ENCODE measurements at regions not wholly inside any gene's neighbourhood (a gene's known extent, or its start where the extent isn't known, plus 50 kb on each side); places are given as distances from the start of the nearest gene placed in this dataset.

DNA sequence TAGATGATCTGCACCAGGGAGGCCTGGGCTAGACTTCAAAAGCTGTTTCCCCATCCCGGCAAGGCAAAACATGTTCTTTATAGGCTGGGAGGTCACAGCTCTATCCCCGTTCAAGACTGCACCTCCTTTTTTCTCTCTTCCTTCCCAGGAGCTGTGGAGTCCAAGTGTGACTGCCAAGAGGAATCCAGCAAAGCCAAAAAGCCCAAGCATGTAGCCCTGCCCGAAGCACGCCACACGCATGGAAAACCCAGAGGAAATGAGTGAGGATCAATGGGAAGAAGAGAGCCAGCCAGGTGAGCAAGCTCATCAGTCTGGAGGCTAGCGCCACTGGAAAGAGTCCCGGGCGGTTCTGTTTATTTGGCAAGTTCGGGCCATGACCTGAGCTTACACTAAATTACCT is 240.4 kb downstream of the PRL start:
- Histone ChIP-seq H3K4me2 (ENCODE audit: unreplicated experiment) (no peak overlapping the region), H3F3A (ENCODE audit: insufficient read depth) (no peaks in the 10 kb centered on the region), H3K79me2 (ENCODE audit: insufficient read depth) (no peaks in the 10 kb centered on the region), H3K27me3 (replicated peaks; ENCODE audit: insufficient read depth) (no peaks in the 10 kb centered on the region), H3K36me3 (ENCODE audit: low read depth) (no peaks in the 10 kb centered on the region), H3K4me1 (ENCODE audit: insufficient read depth) (no peaks in the 10 kb centered on the region), H3K9me3 (ENCODE audit: low read depth) (no peaks in the 10 kb centered on the region), H3K27ac (no peak overlapping the region), H3K9me2 (ENCODE audit: insufficient read depth) (no peaks in the 10 kb centered on the region), H2AFZ (no peak overlapping the region), H3K9ac (no peak overlapping the region), H4K20me1 (ENCODE audit: insufficient read depth) (no peaks in the 10 kb centered on the region), H3K4me3 (no peak overlapping the region)
- in situ Hi-C loops (cut with MboI): no loop called here
- WGBS, 2 experiments (ENCODE audit: low coverage in 1 of 2, low lambda C conversion rate in 2 of 2, missing lambda C conversion rate in 2 of 2): 18 to 24% methylated on average over 9 of the region's 9 CpGs
- no peak for DNase-seq
- no peak for TF ChIP-seq EZH2 (IDR thresholded peaks at IDR 0.05; ENCODE audit: insufficient read depth, poor library complexity, severe bottlenecking)
- no peak for TF ChIP-seq EZH2phosphoT487 (IDR thresholded peaks at IDR 0.05; ENCODE audit: insufficient read depth, low read depth)

DNA sequence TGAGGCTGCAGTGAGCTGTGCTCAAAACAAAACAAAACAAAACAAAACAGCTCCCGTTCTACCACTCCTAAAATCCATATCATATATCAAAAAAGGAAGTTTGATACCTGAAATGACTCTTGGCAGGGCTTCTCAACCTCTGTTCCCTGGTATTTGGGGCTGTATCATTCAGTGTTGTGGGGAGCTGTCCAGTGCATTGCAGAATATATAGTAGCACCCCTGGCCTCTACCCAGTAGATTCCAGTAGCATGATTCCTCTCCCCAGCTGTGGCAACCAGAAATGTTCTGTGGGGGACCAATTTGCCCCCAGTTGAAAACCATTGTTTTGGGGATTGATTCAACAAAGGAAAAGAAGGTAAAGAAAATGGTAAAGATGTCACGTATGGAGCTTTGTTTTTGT is 238.9 kb downstream of the PRL start:
- no peaks in the 10 kb centered on the region for H3K27me3 ChIP-seq (replicated peaks; ENCODE audit: insufficient read depth)

DNA sequence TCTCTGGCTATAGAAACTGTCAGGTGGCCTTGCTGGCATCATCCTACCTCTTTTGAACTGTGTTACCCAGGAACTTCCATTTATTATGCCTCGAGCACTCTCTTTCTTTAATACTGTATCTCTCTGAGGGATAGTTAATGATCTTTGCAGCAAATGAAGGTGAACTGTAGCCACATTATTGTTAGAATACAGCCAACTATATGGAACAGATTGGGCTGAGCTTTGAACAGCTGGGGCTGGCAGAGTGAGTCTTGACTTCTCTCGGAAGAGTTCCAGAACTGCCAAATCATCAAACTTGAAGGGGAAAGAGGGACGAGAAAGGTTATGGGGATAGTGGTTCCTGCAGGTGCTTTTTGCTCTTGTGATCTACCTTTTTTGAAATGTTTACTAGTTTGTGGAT is 237.7 kb downstream of the PRL start:
- H3K79me2 ChIP-seq (ENCODE audit: insufficient read depth): no peaks in the 10 kb centered on the region
- no peaks in the 10 kb centered on the region for H3K27me3 ChIP-seq (replicated peaks; ENCODE audit: insufficient read depth)
- no peak for TF ChIP-seq EZH2 (IDR thresholded peaks at IDR 0.05; ENCODE audit: insufficient read depth, poor library complexity, severe bottlenecking)
- TF ChIP-seq EZH2phosphoT487 (IDR thresholded peaks at IDR 0.05; ENCODE audit: insufficient read depth, low read depth): no peak
- H3K4me3 ChIP-seq: no peak overlapping the region
- no peaks in the 10 kb centered on the region for H3K36me3 ChIP-seq (ENCODE audit: low read depth)
- in situ Hi-C loops (cut with MboI): no loop called here
- no peak overlapping the region for H2AFZ ChIP-seq
- H3F3A ChIP-seq (ENCODE audit: insufficient read depth): no peaks in the 10 kb centered on the region
- H3K9me2 ChIP-seq (ENCODE audit: insufficient read depth): no peaks in the 10 kb centered on the region
- 58 to 75% methylated on average over 3 of the region's 3 CpGs for WGBS, 2 experiments (ENCODE audit: low coverage in 1 of 2, low lambda C conversion rate in 2 of 2, missing lambda C conversion rate in 2 of 2)
- no peak overlapping the region for H3K4me2 ChIP-seq (ENCODE audit: unreplicated experiment)
- no peaks in the 10 kb centered on the region for H3K4me1 ChIP-seq (ENCODE audit: insufficient read depth)
- no peaks in the 10 kb centered on the region for H4K20me1 ChIP-seq (ENCODE audit: insufficient read depth)
- H3K9me3 ChIP-seq (ENCODE audit: low read depth): no peaks in the 10 kb centered on the region
- H3K27ac ChIP-seq: no peak overlapping the region
- DNase-seq: no peak
- no peak overlapping the region for H3K9ac ChIP-seq

More for the DNA sequence above, 238.9 kb downstream of the PRL start:
- H3K4me2 ChIP-seq (ENCODE audit: unreplicated experiment): no peak overlapping the region
- in situ Hi-C loops (cut with MboI): no loop called here
- no peak overlapping the region for H3K9ac ChIP-seq
- no peaks in the 10 kb centered on the region for H3K9me3 ChIP-seq (ENCODE audit: low read depth)
- no peak overlapping the region for H3K4me3 ChIP-seq
- peak; percentile 37 for DNase-seq
- no peaks in the 10 kb centered on the region for H3K9me2 ChIP-seq (ENCODE audit: insufficient read depth)
- H2AFZ ChIP-seq: no peak overlapping the region
- no peaks in the 10 kb centered on the region for H3F3A ChIP-seq (ENCODE audit: insufficient read depth)
- no peaks in the 10 kb centered on the region for H4K20me1 ChIP-seq (ENCODE audit: insufficient read depth)
- H3K79me2 ChIP-seq (ENCODE audit: insufficient read depth): no peaks in the 10 kb centered on the region
- WGBS, 2 experiments (ENCODE audit: low coverage in 1 of 2, low lambda C conversion rate in 2 of 2, missing lambda C conversion rate in 2 of 2): 66 to 67% methylated on average over 2 of the region's 2 CpGs
- no peaks in the 10 kb centered on the region for H3K36me3 ChIP-seq (ENCODE audit: low read depth)
- H3K4me1 ChIP-seq (ENCODE audit: insufficient read depth): no peaks in the 10 kb centered on the region
- no peak overlapping the region for H3K27ac ChIP-seq
- no peak for TF ChIP-seq EZH2 (IDR thresholded peaks at IDR 0.05; ENCODE audit: insufficient read depth, poor library complexity, severe bottlenecking)
- TF ChIP-seq EZH2phosphoT487 (IDR thresholded peaks at IDR 0.05; ENCODE audit: insufficient read depth, low read depth): no peak

DNA sequence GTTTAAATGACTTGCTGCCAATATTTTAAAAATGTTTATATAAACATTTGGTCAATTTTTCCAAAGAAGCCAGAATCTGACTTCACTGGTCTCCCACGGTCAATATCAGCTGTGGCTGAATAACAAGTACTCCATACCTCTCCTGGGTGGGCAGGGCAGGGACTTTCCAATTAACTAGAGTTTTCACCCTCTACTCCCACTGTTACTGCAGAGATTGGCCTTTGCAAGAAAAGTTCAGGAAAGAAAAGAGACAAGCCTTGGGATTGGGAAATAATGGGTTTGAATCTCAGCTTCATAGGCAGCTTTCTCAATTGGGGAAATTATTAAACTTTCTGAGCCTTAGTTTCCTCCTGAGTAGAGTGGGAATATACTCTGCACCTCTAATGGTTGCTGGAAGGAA is 236.9 kb downstream of the PRL start:
- no peak for TF ChIP-seq EZH2 (IDR thresholded peaks at IDR 0.05; ENCODE audit: insufficient read depth, poor library complexity, severe bottlenecking)
- no peak for TF ChIP-seq EZH2phosphoT487 (IDR thresholded peaks at IDR 0.05; ENCODE audit: insufficient read depth, low read depth)
- no peak for DNase-seq
- no peak overlapping the region for H2AFZ ChIP-seq
- WGBS, 2 experiments (ENCODE audit: low coverage in 1 of 2, low lambda C conversion rate in 2 of 2, missing lambda C conversion rate in 2 of 2): 48 to 73% methylated on average over 1 of the region's 1 CpG
- H3K9me2 ChIP-seq (ENCODE audit: insufficient read depth): no peaks in the 10 kb centered on the region
- no peak overlapping the region for H3K4me3 ChIP-seq
- H3K9me3 ChIP-seq (ENCODE audit: low read depth): no peaks in the 10 kb centered on the region
- in situ Hi-C loops (cut with MboI): no loop called here
- no peaks in the 10 kb centered on the region for H3F3A ChIP-seq (ENCODE audit: insufficient read depth)
- H3K36me3 ChIP-seq (ENCODE audit: low read depth): no peaks in the 10 kb centered on the region
- H3K9ac ChIP-seq: no peak overlapping the region
- H4K20me1 ChIP-seq (ENCODE audit: insufficient read depth): no peaks in the 10 kb centered on the region
- no peaks in the 10 kb centered on the region for H3K27me3 ChIP-seq (replicated peaks; ENCODE audit: insufficient read depth)
- H3K27ac ChIP-seq: no peak overlapping the region
- H3K4me2 ChIP-seq (ENCODE audit: unreplicated experiment): no peak overlapping the region
- H3K79me2 ChIP-seq (ENCODE audit: insufficient read depth): no peaks in the 10 kb centered on the region
- H3K4me1 ChIP-seq (ENCODE audit: insufficient read depth): no peaks in the 10 kb centered on the region

DNA sequence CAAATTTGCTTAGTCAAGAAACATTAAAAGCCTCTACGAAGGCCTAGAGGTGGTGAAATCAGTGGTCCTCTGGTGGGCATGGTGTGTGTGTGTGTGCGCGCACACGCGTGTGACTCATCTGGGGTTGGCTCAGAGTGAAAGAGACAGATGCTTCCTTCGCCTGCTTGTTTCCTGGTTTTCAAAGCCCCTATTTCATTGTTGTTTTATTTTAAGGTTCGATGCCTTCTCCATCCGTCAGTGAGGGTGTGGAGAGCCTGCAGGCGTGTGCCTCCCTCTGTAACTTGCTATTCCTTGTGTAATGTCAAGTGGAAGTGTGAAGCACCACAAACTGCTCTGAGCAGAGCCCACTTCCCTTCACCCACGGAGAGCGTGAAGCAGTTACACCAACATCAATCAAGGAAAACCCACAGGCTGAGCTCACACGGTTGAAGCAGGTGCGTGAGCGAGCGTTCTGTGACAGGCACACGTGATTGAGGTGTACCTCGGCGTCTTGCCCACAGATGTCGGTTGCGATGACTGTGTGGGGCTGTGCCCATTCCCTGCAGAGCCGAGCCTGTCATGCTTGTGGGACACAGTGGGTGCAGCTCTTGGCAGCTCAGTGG is 233.9 kb downstream of the PRL start:
- Histone ChIP-seq H3K36me3 (ENCODE audit: low read depth) (no peaks in the 10 kb centered on the region), H3K9me3 (ENCODE audit: low read depth) (no peaks in the 10 kb centered on the region), H3K4me3 (no peak overlapping the region), H3K9ac (no peak overlapping the region), H3K27ac (no peak overlapping the region), H3K27me3 (replicated peaks; ENCODE audit: insufficient read depth) (no peaks in the 10 kb centered on the region), H2AFZ (no peak overlapping the region), H3K79me2 (ENCODE audit: insufficient read depth) (no peaks in the 10 kb centered on the region), H3K9me2 (ENCODE audit: insufficient read depth) (no peaks in the 10 kb centered on the region), H3K4me2 (ENCODE audit: unreplicated experiment) (no peak overlapping the region), H4K20me1 (ENCODE audit: insufficient read depth) (no peaks in the 10 kb centered on the region), H3K4me1 (ENCODE audit: insufficient read depth) (no peaks in the 10 kb centered on the region), H3F3A (ENCODE audit: insufficient read depth) (no peaks in the 10 kb centered on the region)
- no peak for TF ChIP-seq EZH2phosphoT487 (IDR thresholded peaks at IDR 0.05; ENCODE audit: insufficient read depth, low read depth)
- TF ChIP-seq EZH2 (IDR thresholded peaks at IDR 0.05; ENCODE audit: insufficient read depth, poor library complexity, severe bottlenecking): no peak
- in situ Hi-C loops (cut with MboI): no loop called here
- 88% methylated on average over 21 of the region's 21 CpGs for WGBS, 2 experiments (ENCODE audit: low coverage in 1 of 2, low lambda C conversion rate in 2 of 2, missing lambda C conversion rate in 2 of 2)
- DNase-seq: no peak
